Stomach (tissue), 8 donors: ENCODE measurements at regions not wholly inside any gene's neighbourhood (a gene's known extent, or its start where the extent isn't known, plus 50 kb on each side); places are given as distances from the start of the nearest gene placed in this dataset.

Source experiments
- DNase-seq, 2 donors: peaks; one replicate each; pipeline versions ENCODE4 v3.0.0 to v3.0.0-alpha.2; 2013 to 2019
- H3K27ac ChIP-seq, 5 donors: fragments of 200-600 bp in 4 of 5; sonication (generic) in 4 of 5; one replicate each; pipeline ENCODE4 v1.5.1; 2013 to 2019; ENCODE audit warnings: mild to moderate bottlenecking in 1 of 5, moderate library complexity in 1 of 5
- H3K27me3 ChIP-seq, 3 donors: fragments of 200-600 bp; sonication (generic); one replicate each; pipeline ENCODE4 v1.5.1; 2017 to 2019; ENCODE audit warnings: mixed run types in 1 of 3
- H3K36me3 ChIP-seq, 4 donors: fragments of 200-600 bp; sonication (generic); 1 replicate in 3 of 4; 2 replicates in 1 of 4; pipeline ENCODE4 v1.5.1; 2016 to 2019
- H3K4me1 ChIP-seq, 4 donors: fragments of 200-600 bp; sonication (generic); one replicate each; pipeline ENCODE4 v1.5.1; 2016 to 2019
- H3K4me3 ChIP-seq, 4 donors: fragments of 200-600 bp; sonication (generic) in 3 of 4; one replicate each; pipeline ENCODE4 v1.5.1; 2016 to 2019; ENCODE audit warnings: mild to moderate bottlenecking in 1 of 4
- H3K9me3 ChIP-seq, 4 donors: fragments of 200-600 bp; sonication (generic); one replicate each; pipeline ENCODE4 v1.5.1; 2016 to 2019
- EP300 ChIP-seq: sonication (generic); formaldehyde crosslinking; IDR thresholded peaks from one replicate; pipeline ENCODE4 v1.6.1; 2017; ENCODE audit warnings: antibody characterized with exemption
- POLR2A ChIP-seq, 4 donors: fragments of 450-650 bp; IDR thresholded peaks; one replicate each; pipeline ENCODE4 v1.6.1; 2016; ENCODE audit warnings: antibody characterized with exemption in 4 of 4, control low read depth in 2 of 4, mild to moderate bottlenecking in 1 of 4, moderate library complexity in 1 of 4
- POLR2AphosphoS5 ChIP-seq, 3 donors: sonication (generic); formaldehyde crosslinking; IDR thresholded peaks; one replicate each; pipeline ENCODE4 v1.6.1; 2016; ENCODE audit warnings: antibody characterized with exemption in 3 of 3
- WGBS, 5 donors: extraction: QIAGEN DNeasy Blood & Tissue Kit in 3 of 5; methylation state at CpG; one replicate each; pipeline versions ENCODE4 v1.1.5 to v1.1.7; 2013 to 2018; 5-methylcytosine and 5-hydroxymethylcytosine counted together
- intact Hi-C: fragments of 100-400 bp; cut with DNase I; formaldehyde crosslinking; loops from one replicate; pipeline ENCODE4 v1.15.1; 2023; ENCODE audit warnings: low total_unique reads
- TF ChIP-seq, protein P1 (sequence below), 7 experiments: fragments of 450-650 bp in 4 of 7; fragments of 200-600 bp in 3 of 7; sonication (generic) in 3 of 7; IDR thresholded peaks; one replicate each; pipeline ENCODE4 v1.5.1; 2016 to 2019; ENCODE audit warnings: antibody characterized with exemption in 7 of 7, control low read depth in 2 of 7, mild to moderate bottlenecking in 1 of 7
- donor health status: healthy with polysubstance abuse.
- donor health status: Bipolar disorder and iron deficiency.
- donor health status: healthy.

GRCh38 chr11:87477321-87477720 lies 439.6 kb downstream of the TMEM135 start:
- Histone ChIP-seq H3K9me3 (peaks cover 0 to 4% (median 0%) of the 10 kb centered on the region in 4 donors), H3K4me1 (no peaks in the 10 kb centered on the region), H3K27ac (no peak overlapping the region), H3K4me3 (no peak overlapping the region), H3K36me3 (no peaks in the 10 kb centered on the region), H3K27me3 (no peaks in the 10 kb centered on the region)
- 58 to 74% (median 67%) methylated on average over 2 of the region's 2 CpGs for WGBS, 5 donors
- TF ChIP-seq POLR2AphosphoS5 (IDR thresholded peaks at IDR 0.05): no peak
- TF ChIP-seq EP300: no peak
- TF ChIP-seq, protein P1, sequence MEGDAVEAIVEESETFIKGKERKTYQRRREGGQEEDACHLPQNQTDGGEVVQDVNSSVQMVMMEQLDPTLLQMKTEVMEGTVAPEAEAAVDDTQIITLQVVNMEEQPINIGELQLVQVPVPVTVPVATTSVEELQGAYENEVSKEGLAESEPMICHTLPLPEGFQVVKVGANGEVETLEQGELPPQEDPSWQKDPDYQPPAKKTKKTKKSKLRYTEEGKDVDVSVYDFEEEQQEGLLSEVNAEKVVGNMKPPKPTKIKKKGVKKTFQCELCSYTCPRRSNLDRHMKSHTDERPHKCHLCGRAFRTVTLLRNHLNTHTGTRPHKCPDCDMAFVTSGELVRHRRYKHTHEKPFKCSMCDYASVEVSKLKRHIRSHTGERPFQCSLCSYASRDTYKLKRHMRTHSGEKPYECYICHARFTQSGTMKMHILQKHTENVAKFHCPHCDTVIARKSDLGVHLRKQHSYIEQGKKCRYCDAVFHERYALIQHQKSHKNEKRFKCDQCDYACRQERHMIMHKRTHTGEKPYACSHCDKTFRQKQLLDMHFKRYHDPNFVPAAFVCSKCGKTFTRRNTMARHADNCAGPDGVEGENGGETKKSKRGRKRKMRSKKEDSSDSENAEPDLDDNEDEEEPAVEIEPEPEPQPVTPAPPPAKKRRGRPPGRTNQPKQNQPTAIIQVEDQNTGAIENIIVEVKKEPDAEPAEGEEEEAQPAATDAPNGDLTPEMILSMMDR (IDR thresholded peaks at IDR 0.05): no peak
- no peak for TF ChIP-seq POLR2A (IDR thresholded peaks at IDR 0.05)
- DNase-seq: no peak
- intact Hi-C loops: no loop called here

GRCh38 chr11:87473174-87473573 lies 435.4 kb downstream of the TMEM135 start:
- intact Hi-C loops: no loop called here
- no peaks in the 10 kb centered on the region for H3K36me3 ChIP-seq
- H3K4me3 ChIP-seq: no peak overlapping the region
- H3K27me3 ChIP-seq: no peaks in the 10 kb centered on the region
- DNase-seq: peak in 1 of 2 donors; percentile 54
- 50 to 86% (median 76%) methylated on average over 1 of the region's 1 CpG for WGBS, 5 donors
- TF ChIP-seq, protein P1 (IDR thresholded peaks at IDR 0.05): no peak
- TF ChIP-seq EP300 (no peak), POLR2A (IDR thresholded peaks at IDR 0.05) (no peak), POLR2AphosphoS5 (IDR thresholded peaks at IDR 0.05) (no peak)
- no peaks in the 10 kb centered on the region for H3K9me3 ChIP-seq
- no peak overlapping the region for H3K27ac ChIP-seq
- H3K4me1 ChIP-seq: no peaks in the 10 kb centered on the region

DNA sequence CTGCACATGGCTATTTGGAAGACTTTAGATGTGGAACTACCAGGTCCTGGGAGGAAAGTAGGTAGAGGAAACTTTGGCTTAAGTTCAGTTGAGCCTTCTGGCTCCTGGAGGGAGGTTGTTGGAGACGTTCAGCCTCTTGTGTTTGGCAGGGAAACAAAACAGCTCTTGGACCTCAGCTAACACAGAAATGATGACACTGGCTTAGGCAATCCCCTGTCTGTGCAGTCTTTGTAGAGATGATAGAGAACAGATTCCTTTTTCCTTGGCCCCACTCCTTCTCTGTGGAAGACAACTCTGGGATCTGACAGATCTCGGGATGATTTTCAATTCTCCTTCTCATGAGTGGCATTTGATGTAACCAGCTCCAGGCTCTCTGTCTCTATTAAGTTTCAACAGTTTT lies 428.5 kb downstream of the TMEM135 start:
- no peaks in the 10 kb centered on the region for H3K9me3 ChIP-seq
- no peaks in the 10 kb centered on the region for H3K27me3 ChIP-seq
- no peak for TF ChIP-seq EP300
- TF ChIP-seq POLR2AphosphoS5 (IDR thresholded peaks at IDR 0.05): no peak
- TF ChIP-seq, protein P1 (IDR thresholded peaks at IDR 0.05): no peak
- no peak for TF ChIP-seq POLR2A (IDR thresholded peaks at IDR 0.05)
- H3K4me3 ChIP-seq: no peak overlapping the region
- H3K27ac ChIP-seq: no peak overlapping the region
- peak in 1 of 2 donors; percentile 84 for DNase-seq
- H3K36me3 ChIP-seq: no peaks in the 10 kb centered on the region
- 31 to 52% (median 42%) methylated on average over 2 of the region's 2 CpGs for WGBS, 5 donors
- intact Hi-C loops: no loop called here
- H3K4me1 ChIP-seq: no peaks in the 10 kb centered on the region

DNA sequence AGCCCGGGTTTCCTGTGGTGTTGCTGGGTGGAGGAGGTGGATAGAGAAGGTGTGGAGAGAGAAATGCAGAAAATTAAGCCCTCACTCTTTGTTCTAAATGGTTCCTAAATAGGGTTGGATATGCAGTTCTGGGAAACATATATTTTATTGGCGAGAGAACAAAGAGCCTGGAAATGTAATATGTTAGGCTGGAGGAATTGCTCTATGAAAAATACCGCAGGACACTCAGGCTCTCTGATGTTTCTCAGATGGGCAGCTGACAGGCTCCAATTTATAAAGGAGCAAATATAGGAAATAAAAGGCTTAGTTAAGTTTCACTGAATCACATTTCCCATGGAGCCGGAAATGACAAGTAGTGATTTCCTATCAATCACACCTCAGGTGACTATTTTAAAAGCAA lies 428.0 kb downstream of the TMEM135 start:
- no peaks in the 10 kb centered on the region for H3K27me3 ChIP-seq
- peak in 1 of 2 donors; percentile 32 for DNase-seq
- WGBS, 5 donors: 67 to 87% (median 80%) methylated on average over 4 of the region's 4 CpGs
- no peaks in the 10 kb centered on the region for H3K9me3 ChIP-seq
- no peak overlapping the region for H3K4me3 ChIP-seq
- no peaks in the 10 kb centered on the region for H3K36me3 ChIP-seq
- intact Hi-C loops: no loop called here
- no peaks in the 10 kb centered on the region for H3K4me1 ChIP-seq
- no peak for TF ChIP-seq EP300
- TF ChIP-seq POLR2AphosphoS5 (IDR thresholded peaks at IDR 0.05): no peak
- TF ChIP-seq, protein P1 (IDR thresholded peaks at IDR 0.05): no peak
- TF ChIP-seq POLR2A (IDR thresholded peaks at IDR 0.05): no peak
- H3K27ac ChIP-seq: no peak overlapping the region
